ENCODE measurements at regions not wholly inside any gene's neighbourhood (a gene's known extent, or its start where the extent isn't known, plus 50 kb on each side); places are given as distances from the start of the nearest gene placed in this dataset.

DNA sequence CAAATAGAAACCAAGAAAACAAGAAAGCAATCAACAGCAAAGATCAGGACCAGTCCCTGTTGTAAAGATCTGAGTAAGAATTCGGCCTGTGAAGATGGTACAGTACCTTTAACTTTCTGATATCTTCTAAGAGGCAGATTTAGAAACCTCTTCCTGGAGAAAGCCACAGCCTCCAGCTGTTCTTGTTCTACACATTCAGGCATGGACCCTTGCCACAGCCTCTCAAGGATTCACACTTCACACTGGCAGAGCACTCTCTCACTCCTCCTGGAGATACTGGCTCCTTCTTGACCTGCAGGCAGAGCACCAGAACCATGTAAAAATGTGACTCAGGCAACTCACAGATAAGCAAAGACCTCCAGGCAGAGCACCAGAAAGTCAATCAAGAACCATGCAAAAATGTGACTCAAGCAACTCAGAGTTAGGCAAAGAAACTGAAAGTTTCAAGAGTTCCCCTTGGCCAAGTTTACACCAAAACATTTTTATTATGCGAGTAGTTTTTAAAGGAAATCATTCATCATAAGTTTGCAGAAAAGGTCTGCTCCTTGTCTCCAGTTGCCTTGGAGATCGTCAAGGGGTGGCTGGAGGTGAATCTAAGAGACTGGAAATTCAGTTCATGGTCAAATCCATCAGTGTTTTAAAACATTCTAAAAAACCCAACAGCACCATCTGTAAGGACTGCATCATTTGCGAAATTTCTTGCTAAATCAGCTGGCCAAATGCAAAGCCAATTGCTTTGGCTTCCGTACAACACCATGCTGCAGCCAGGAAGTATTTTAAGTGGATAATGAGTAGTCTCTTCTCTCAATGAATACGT lies 119.3 kb upstream of the MDM1 start:
- peak; percentile 53 for DNase-seq (ENCODE audit: low read depth)

DNA sequence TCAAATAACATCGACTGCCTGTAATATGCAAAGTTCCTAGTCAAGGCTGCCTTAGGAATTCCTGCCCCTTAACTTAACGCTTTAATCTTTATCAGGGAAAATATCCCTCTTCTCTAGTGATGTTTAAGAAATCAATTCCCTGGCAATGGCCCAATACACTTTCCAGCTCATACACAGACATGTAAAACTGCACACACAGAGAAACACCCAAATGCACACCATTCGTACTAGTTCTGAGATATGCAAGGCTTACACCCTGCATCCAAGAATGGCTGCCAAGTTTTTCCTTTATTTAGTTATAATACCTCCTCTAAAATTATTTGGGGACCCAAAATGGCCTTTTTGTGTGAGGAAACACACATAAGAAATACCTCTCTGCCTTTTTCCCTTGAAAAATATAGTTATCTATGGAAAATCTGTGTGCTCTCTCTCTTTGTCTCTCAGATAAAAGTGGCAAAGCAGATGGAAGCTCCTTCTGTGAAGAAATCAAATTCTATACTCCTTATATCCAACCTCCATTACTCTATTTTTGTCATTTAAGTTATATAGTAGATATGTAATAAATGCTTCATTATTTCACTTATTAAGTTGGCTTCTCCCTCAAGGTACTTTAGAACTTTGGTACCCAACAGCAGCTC lies 120.0 kb upstream of the MDM1 start:
- no peak for DNase-seq (ENCODE audit: low read depth)

DNA sequence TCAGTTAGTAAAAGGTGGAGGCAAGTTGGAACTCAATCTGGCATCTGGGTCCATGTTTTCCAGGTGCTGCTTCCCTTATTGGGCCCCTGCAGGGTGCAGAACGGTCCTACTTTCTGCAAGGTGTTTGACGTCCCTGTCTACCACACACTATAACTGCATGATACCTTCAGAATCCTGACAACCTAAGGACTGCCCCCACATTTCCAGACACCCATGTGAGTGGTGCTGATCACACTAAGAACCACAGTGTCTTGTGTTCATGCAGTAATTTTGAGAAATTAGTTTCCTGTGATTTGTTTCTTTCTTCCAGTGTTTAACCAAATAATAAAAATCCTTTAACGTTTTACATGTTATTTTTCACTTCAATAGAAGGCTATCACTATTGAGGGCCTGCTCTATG lies 121.1 kb upstream of the MDM1 start:
- no peak for DNase-seq (ENCODE audit: low read depth)

DNA sequence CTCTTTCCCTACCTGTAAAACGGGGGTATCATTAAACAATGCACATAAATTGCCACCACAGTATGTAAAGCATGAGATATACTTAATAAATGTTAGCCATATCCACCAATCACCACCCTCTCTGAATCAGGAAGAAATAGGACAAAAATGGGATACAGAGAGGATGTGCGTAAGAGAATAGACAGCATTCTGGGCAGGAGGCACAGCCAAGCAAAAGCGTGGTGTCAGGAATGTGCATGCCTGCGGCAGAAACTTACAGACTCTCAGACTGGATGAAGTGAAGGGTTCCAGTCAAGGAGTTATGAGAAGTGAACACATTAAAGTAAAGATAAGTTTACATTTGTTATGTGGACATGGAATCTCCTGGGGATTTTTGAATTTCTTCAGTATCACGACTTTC lies 121.7 kb upstream of the MDM1 start:
- DNase-seq (ENCODE audit: low read depth): no peak

DNA sequence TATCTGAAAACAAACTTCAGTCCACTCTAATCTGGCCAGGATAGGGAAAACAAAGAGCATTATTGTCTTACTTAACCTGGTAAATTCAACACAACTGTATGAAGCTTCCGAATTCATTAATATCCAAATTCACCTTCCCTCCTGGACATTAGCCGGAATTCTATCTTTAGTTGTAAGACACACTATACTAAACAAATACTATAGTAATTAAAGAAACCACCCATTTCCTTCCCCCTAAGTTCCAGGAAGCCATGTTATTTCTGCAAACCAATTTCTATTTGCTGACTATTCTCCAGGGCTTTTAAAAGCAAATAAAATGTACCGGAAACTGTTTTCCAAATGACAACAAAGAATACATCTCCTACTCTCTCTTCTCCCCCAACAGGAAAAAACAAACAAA lies 122.7 kb upstream of the MDM1 start:
- no peak for DNase-seq (ENCODE audit: low read depth)

DNA sequence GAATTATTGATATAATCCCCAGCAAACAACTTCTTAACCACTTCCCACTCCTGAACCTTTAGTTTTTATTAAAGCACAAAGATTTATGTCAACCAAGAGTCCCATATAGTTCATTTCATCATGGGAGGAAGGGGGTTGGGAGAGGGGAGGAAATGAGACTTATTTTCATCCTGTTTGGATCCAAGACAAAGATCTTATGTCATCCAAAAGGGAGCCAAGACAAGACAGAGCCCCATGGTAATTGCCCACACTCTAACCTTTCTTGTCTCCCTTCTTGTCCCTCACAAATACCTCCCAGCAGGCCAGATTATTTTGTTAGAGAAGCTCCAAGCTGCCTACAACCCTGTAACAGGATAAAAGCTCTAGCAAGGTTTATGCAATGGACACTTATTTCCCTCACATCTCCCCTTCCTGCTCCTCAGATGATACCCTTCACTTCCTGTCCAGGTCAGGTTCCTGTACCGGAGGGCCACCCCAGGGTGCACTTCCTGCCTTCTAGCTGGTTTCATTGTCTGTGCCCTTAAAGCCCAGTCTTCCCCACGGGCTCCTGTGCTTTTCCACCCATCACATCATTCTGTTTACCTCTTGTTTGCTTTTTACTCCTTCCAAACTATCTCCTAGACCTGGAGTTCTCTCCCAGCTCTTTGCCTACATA lies 123.7 kb upstream of the MDM1 start:
- DNase-seq (ENCODE audit: low read depth): no peak

DNA sequence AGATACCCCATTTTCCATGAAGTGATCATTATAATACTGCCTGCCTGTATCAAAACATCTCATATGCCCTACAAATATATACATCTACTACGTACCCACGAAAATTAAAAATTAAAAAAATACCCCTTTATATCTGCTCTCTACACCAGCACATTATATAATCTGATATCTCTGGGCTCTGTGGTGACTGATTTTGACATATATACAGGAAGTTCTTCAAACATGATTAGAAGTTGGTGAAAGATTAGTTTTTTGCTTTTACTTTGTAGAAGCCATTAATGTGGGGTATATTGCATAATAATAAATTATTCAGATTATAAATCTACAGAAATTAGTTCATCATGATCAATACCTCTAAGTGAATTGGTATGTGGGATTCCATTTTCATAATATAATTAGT lies 126.7 kb upstream of the MDM1 start:
- DNase-seq (ENCODE audit: low read depth): no peak

DNA sequence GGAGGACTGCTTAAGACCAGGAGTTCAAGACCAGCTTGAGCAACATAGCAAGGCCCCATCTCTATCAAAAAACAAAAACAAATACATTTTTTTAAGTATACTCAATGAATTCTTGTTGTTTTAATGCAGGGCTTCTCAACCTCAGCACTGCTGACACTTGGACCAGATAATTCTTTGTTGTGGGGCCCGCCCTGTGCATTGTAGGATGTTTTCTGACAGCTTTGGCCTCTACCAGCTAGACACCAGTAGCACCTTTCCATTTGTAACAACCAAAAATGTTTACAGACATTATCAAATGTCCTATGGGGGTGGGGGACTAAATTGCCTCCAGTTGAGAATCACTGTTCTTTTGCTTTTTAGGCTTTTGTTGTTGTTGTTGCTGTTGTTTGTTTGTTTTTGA lies 128.1 kb upstream of the MDM1 start:
- no peak for DNase-seq (ENCODE audit: low read depth)

DNA sequence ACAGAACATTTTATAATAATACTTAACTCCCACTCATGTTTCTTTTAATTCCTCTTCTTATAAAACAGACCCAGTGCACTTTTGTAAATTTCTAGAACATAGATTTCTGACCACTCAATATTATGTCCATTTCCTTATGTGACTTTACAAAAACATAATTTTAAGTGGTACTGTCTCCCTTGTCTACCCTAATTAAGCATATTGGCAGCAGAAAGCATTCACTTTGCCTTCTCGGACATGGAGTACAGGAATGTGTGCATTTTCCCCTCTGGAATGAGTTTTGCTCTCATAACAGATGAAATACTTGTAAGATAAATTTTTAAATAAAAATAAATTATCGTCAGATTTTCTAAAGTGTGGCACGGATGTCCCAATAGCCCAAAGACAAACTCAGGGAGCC lies 129.5 kb upstream of the MDM1 start:
- DNase-seq (ENCODE audit: low read depth): no peak

DNA sequence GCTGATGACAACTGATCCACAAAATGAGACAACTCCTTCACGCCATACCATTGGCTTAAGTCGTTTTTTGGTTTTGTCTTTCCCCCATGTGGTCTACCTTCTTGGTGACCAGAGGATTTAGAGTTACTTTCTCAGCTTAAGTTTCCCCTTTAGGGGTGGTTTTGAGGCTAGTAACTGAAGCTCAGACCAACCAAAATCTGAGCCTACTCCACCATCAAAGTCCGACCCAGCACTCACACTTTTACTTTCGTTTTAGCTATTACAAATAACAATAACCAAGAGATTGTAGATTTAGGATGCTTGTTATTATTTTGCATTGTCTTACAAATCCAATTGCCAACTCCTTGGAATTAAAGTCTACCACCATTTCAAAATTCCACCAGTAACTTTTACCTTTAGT lies 130.6 kb upstream of the MDM1 start:
- no peak for DNase-seq (ENCODE audit: low read depth)

DNA sequence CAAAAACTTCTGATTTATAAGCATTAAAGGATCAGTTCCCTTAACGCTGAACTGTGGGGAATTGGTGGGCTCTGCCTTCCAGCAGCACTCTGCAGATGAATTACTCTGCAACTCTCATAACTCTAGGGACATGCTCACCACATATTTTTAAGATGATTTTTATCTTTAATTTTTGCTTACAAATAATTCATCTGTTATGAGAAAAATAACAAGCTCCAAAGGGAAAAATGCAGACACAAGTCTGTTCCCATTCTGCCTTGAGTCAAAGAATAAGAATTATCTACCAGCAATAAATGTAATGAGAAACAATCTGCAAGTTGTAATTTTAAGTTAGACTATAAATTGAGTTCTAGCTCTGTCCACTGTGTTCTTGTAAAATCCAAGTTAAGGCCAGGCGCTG lies 133.1 kb upstream of the MDM1 start:
- DNase-seq (ENCODE audit: low read depth): no peak

DNA sequence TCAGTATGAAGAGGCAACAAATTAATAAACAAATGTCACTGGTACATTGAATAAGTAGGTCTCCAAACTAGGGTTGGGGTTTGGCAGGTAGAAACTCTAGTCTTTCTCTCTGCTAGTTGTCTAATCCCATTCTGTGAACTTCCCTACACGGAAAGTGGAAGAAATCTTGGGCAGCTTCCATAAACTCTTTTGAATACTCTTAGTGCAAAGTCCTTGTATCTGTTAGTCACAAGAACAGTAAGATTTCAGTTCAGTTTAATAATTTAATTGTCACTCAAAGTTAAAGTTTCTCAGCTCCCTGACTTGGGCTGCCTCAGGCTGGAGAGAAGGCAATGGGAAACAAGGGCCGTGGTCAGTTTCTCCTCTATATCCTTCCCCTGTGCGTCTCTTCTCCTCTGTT lies 135.4 kb upstream of the MDM1 start:
- DNase-seq (ENCODE audit: low read depth): no peak

DNA sequence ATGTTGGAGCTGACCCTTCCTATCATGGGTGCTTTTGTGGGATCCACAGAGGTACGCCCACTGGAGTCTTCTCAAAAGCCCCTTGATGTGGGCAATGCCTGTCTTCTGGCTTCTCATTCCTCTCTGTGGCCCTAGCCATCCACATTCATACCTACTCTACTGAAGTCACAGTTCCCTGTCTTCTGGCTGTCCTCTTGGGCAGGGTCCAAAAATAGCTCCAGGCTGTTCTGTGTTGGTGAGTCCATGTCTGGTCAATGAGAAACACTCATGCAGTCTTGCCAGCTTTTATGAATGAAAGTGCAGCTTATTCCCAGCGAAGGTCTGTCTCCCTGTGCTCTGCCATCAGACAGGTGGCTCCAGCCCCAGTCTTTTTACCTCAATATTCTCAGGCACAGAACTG lies 135.9 kb upstream of the MDM1 start:
- DNase-seq (ENCODE audit: low read depth): no peak

DNA sequence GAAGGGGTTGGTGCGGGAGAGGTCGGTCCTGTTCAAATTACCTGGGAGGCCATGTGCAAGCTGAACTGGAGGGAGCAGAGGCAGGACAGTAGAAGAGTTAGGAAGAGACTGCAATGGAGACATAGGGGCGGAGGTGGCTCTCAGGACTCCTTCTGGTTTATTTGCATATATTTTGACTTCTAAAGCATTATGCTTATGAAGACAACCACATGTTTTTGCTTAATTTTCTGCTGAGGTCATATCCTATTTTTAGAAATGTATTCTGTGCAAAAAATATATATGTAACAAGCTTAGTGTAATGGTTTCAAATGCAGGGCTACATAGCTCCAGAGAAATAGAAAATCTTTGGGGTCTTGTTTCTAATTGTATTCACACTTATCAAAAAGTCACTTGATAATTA lies 137.0 kb upstream of the MDM1 start:
- no peak for DNase-seq (ENCODE audit: low read depth)

DNA sequence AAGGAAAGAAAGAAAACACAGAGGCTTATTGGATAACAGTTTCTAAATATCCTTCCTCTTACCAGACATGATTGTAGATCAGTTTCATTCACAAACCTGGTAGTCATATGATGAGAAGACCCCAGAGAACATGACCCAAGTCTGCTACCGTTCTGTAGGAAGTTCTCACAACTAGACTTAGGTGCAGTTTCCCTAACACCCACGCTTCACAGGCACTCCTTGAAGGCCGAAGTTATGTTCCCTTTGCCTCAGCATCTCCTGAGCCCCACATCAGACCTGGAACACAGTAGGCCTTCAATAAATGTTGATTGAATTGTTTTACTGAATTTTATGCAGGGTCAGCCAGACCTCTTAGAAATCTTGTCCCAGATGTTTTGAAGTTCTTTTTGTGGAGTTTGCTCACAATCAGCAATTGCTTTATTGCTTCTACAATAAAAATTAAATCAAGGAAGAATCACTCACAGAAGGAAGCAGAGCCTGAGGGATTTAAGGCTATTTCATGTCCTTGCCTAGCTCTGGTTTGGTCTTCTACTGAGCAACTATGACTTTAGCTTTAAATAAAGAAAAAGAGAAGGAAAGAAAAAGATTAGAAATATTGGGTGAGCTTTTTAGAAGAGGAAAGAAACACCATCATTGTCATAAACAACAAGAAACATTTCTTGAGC lies 138.6 kb upstream of the MDM1 start:
- DNase-seq (ENCODE audit: low read depth): no peak

DNA sequence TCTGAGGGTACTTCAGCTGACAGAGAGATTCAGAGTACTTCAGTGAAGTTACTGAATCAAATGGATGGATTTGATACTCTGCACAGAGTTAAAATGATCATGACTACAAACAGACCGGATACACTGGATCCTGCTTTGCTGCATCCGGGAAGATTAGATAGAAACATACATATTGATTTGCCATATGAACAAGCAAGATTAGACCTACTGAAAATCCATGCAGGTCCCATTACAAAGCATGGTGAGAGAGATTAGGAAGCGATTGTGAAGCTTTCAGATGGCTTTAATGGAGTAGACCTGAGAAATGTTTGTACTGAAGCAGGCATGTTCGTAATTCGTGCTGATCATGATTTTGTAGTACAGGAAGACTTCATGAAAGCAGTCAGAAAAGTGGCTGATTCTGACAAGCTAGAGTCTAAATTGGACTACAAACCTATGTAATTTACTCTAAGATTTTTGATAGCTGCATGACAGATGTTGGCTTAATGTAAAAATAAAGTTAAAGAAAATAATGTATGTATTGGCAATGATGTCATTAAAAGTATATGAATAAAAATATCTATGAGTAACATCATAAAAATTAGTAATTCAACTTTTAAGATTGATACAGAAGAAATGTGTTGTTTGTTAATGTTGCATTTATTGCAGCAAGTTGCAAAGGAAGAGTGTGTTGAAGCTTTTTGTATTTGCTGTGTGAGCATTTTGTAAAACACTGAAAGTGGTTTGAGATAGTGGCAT lies 136.1 kb upstream of the RAP1B start:
- no peak for DNase-seq (ENCODE audit: low read depth)

DNA sequence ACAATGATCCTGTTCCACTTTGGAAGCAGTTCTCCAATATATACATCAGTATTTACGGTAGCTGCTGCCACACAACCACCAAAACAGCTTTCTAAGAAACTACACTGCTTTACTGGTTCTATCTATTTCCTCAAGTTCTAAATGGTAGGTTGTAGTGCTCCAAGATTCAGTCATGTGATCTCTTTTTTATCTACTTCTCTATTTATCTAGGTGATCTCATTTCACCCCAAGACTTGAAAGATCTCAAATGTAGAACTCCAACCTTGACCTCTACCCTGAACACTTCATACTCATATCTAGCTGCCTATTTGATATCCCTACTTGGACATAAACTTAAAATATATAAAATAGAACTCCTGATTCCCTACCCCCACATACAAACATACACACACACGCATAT lies 133.9 kb upstream of the RAP1B start:
- no peak for DNase-seq (ENCODE audit: low read depth)

DNA sequence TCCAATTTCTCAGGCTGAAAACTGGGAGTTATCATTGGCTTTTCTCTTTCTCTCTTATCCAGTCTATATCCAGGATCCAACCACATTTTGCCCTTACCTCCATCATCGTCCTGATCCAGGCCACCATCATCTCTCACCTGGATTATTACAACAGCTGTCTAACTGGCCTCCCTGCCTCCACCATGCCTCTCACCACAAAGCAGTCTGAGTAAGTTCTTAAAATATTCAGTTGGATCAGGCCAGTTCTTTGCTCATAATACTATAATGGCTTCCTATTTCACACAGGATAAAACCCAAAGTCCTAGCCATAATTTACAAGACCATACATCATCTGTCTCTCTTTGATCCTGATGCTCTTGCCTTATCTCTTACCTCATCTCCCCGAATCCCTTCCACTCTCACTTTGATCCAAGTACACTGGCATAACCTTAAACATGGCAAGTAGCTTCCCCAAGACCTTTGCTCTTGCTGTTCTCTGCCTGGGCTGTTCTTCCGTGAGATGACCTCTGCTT lies 133.4 kb upstream of the RAP1B start:
- DNase-seq (ENCODE audit: low read depth): no peak

DNA sequence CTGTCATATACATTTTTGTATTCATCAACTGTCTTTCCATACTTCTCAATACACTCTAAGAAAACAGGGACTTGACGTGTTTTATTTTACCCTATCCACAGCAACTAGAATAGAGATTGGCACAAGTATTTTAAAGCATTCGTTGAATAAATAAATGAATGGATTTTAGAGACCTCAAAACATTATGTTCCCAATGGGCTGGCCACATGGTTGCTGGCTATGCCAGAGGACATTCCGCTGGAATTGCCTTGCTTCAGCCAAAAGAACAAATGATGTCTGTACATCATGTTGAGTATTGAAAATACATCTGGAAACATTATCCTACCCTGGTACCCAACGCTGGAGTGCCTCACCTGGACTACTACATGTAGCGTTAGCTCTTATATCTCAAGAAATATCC lies 132.8 kb upstream of the RAP1B start:
- no peak for DNase-seq (ENCODE audit: low read depth)

DNA sequence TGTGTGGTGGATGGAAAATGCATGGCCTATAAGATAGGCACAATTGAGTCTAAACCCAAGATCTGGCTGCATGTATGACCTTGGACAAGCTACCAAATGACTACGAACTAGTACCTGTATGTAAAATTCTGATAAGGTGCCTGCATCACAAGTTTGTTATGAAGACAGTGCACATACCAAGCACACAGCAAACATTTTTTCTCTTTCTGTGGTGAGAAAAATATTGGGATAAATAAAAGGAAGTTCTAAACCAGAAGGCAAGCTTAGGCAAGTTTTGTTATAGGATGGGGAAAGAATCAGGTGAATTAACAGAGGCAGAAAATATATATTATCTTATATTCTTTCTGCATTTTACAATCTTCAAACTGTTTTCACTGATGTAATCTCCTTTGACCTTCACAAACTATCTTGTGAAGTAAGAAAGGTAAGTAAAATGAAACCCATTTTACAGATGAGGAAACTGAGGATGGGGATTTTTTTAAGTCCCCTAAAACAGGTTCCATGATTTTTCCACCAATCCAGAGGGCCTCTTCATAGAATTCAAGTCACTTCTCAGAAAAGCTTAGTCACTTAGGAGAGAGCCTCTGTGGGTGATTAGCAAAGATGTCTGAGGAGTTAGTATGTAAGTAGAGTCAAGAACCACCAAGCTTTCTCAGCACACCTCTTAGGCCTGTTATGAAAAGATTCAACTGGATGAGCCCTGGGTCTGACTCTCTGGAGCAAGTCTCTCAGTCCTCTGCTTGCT lies 132.0 kb upstream of the RAP1B start:
- DNase-seq (ENCODE audit: low read depth): no peak

DNA sequence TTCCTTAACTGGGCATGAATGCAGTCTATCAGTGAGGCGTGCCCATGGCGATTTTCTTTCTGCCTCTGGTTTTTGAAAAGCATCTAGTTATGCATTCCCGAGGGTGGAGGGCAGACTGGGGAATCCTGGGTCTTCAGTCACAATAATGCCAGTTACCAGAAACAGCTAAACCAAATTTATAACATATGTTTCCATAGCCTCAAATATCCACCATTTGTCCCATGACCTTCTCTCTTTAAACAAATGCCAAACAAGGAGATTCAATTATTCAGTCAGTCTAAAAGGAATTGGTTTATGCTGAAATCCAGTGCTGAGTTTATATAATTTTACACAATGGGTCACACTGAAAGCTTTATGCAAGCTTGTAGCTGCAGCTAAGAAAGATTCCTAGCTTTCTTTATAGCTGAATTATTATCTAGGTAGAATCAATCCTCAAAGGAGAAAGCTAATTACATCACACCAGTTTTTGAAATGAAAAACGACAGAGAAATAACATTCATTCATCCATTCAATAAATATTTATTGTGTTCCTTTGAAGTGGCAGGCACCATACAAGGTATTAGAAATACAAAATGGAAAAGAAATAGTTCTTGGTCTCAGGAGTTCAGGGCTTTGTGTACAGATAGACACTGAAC lies 131.3 kb upstream of the RAP1B start:
- DNase-seq (ENCODE audit: low read depth): no peak
